ENCODE measurements at regions not wholly inside any gene's neighbourhood (a gene's known extent, or its start where the extent isn't known, plus 50 kb on each side); places are given as distances from the start of the nearest gene placed in this dataset.

- intact Hi-C loops (cut with DNase I): no loop called here
- no peak for DNase-seq (ENCODE audit: missing footprints)
- ATAC-seq: no peak
These were observed 504.9 kb downstream of the TBL1XR1 start for GRCh38 chr3:176692199-176692965.

- no peak for DNase-seq (ENCODE audit: missing footprints)
- intact Hi-C loops (cut with DNase I): no loop called here
- ATAC-seq: no peak
These were observed 507.0 kb downstream of the TBL1XR1 start for GRCh38 chr3:176690083-176690869.

- intact Hi-C loops (cut with DNase I): no loop called here
- DNase-seq (ENCODE audit: missing footprints) (no peak), ATAC-seq (no peak)
These were observed 509.5 kb downstream of the TBL1XR1 start for GRCh38 chr3:176687754-176688153.

- no peak for ATAC-seq
- intact Hi-C loops (cut with DNase I): no loop called here
- no peak for DNase-seq (ENCODE audit: missing footprints)
These were observed 513.9 kb downstream of the TBL1XR1 start for GRCh38 chr3:176683382-176683781.

GRCh38 chr3:176663837-176664831 is 533.1 kb downstream of the TBL1XR1 start:
- intact Hi-C loops (cut with DNase I): loop anchor here (10.0 kb wide), 1 partner anchor 149 kb away; no protein-coding TSS in a partner anchor
- peak; percentile 44 for ATAC-seq
- DNase-seq (ENCODE audit: missing footprints): no peak

- ATAC-seq (no peak), DNase-seq (ENCODE audit: missing footprints) (no peak)
- intact Hi-C loops (cut with DNase I): loop anchor here (10.0 kb wide), 1 partner anchor 149 kb away; no protein-coding TSS in a partner anchor
These were observed 533.9 kb downstream of the TBL1XR1 start for GRCh38 chr3:176663387-176663786.

- intact Hi-C loops (cut with DNase I): loop anchor here (10.0 kb wide), 1 partner anchor 147 kb away; no protein-coding TSS in a partner anchor
- ATAC-seq (no peak), DNase-seq (ENCODE audit: missing footprints) (no peak)
These were observed 535.8 kb downstream of the TBL1XR1 start for GRCh38 chr3:176661432-176661964.

GRCh38 chr3:176655404-176656094 is 541.7 kb downstream of the TBL1XR1 start:
- no peak for DNase-seq (ENCODE audit: missing footprints)
- intact Hi-C loops (cut with DNase I): no loop called here
- ATAC-seq: no peak

- intact Hi-C loops (cut with DNase I): no loop called here
- DNase-seq (ENCODE audit: missing footprints) (no peak), ATAC-seq (no peak)
These were observed 545.7 kb downstream of the TBL1XR1 start for GRCh38 chr3:176651622-176652021.

- DNase-seq (ENCODE audit: missing footprints) (no peak), ATAC-seq (no peak)
- intact Hi-C loops (cut with DNase I): no loop called here
These were observed 546.8 kb downstream of the TBL1XR1 start for GRCh38 chr3:176650478-176650877.

GRCh38 chr3:176647987-176648386 is 549.3 kb downstream of the TBL1XR1 start:
- ATAC-seq (no peak), DNase-seq (ENCODE audit: missing footprints) (no peak)
- intact Hi-C loops (cut with DNase I): no loop called here

- no peak for DNase-seq (ENCODE audit: missing footprints)
- no peak for ATAC-seq
- intact Hi-C loops (cut with DNase I): no loop called here
These were observed 563.8 kb downstream of the TBL1XR1 start for GRCh38 chr3:176633511-176633910.

- DNase-seq (ENCODE audit: missing footprints) (no peak), ATAC-seq (no peak)
- intact Hi-C loops (cut with DNase I): no loop called here
These were observed 564.4 kb downstream of the TBL1XR1 start for GRCh38 chr3:176632925-176633324.

GRCh38 chr3:176631165-176631564 is 566.1 kb downstream of the TBL1XR1 start:
- intact Hi-C loops (cut with DNase I): no loop called here
- no peak for DNase-seq (ENCODE audit: missing footprints)
- ATAC-seq: no peak

- intact Hi-C loops (cut with DNase I): no loop called here
- ATAC-seq (no peak), DNase-seq (ENCODE audit: missing footprints) (no peak)
These were observed 569.1 kb downstream of the TBL1XR1 start for GRCh38 chr3:176628101-176628639.

- intact Hi-C loops (cut with DNase I): no loop called here
- peak; percentile 34 for ATAC-seq
- no peak for DNase-seq (ENCODE audit: missing footprints)
These were observed 573.7 kb downstream of the TBL1XR1 start for GRCh38 chr3:176623468-176624150.

GRCh38 chr3:176619833-176620232 is 577.4 kb downstream of the TBL1XR1 start:
- ATAC-seq (no peak), DNase-seq (ENCODE audit: missing footprints) (no peak)
- intact Hi-C loops (cut with DNase I): no loop called here
